Muscle of arm (tissue), 1 donor: ENCODE measurements at regions not wholly inside any gene's neighbourhood (a gene's known extent, or its start where the extent isn't known, plus 50 kb on each side); places are given as distances from the start of the nearest gene placed in this dataset.

Experiments used
- DNase-seq: peaks from one replicate; pipeline ENCODE4 v3.0.0-alpha.2; 2013

- no peak for DNase-seq
Observed at GRCh38 chr3:170732660-170733245, 137.2 kb downstream of the RPL22L1 start.

- no peak for DNase-seq
Observed at GRCh38 chr3:170731281-170731680, 138.7 kb downstream of the RPL22L1 start.

DNA sequence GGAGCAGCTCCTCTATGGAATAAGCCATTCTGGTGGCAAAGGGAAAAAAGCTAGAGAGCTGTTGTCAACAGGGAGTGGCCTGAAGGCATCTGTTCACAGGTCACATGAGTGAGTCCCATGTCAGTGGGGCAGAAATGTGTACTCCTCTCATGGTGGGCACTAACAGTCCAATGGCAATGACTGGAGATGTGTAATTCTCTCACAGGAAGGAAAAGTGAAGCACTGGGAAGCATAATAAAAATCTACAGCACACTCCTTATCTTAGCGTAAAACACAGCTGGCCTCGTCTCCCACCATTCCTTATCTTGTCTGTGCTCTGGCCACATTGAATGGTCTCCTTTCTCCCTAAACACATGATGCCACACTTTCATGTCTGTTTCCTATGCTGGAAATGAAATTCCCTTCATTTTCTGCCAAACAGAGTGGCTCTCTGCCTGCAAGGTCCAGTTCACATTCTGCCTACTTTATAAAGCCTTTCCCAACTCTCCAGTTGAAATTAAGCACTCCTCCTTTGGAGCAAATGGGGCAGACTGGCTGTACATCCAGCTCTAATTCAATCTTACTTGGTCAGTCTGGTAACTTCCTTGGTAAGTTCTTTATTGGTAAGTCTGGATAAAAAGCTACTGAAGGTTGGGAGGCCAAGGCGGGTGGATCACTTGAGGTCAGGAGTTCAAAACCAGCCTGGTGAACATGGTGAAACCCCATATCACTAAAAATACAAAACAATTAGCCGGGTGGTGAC is 139.8 kb downstream of the RPL22L1 start:
- no peak for DNase-seq

- DNase-seq: no peak
Observed at GRCh38 chr3:170728181-170728580, 141.8 kb downstream of the RPL22L1 start.

GRCh38 chr3:170727754-170728153 is 141.9 kb upstream of the SLC7A14 start:
- DNase-seq: no peak

DNA sequence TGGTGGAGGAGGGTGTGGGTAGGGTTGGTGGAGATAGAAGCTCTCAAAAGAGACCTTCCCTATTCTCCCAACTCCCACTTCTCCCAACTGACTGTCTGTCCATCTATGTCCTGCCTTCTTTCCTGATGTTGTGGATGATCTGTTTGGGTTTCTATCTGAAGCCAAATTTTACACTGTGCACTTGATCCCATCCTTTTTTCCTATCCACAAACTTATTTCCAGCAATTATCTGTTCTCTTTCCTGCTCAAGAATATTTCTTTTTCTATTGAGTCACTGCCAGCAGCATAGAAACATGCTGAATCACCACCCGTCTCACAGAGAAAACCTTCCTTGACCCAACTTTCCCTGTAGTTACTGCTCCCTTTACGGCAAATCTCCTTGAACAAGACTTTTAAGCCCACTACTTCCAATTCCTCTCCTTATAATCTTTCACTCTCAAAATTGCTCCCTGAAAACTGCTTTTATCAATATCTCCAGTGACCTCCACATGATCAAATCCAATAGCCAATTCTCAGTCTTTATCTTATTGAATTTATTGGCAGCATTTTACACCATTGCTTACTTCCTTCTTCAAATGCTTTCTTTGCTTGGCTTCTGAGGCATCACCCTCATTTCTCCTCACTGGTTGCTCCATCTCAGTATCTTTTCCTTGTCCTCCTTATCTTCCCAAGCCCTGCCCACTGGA is 141.2 kb upstream of the SLC7A14 start:
- no peak for DNase-seq

GRCh38 chr3:170725285-170725731 is 139.4 kb upstream of the SLC7A14 start:
- DNase-seq: no peak

GRCh38 chr3:170724599-170725280 is 138.9 kb upstream of the SLC7A14 start:
- no peak for DNase-seq

GRCh38 chr3:170723241-170723640 is 137.4 kb upstream of the SLC7A14 start:
- DNase-seq: no peak

DNA sequence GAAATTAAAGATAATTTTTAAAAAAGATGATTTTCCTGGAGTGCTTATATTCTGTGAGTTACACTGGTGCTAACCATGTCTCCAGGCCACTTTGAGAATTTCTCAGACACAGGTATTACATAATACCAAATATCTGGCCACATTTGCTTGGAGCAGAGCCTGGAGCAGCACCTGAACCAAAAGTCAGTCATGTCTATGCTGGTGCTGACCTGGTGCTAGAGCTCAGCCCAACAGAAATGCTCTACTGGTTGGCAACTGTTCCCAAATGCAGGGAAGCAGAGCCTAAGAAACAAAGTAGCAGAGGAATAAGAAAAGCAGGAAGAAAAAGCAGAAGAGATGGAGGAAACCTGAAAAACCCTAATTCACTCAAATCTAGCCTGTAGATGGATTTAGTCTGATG is 135.7 kb upstream of the SLC7A14 start:
- DNase-seq: no peak

DNA sequence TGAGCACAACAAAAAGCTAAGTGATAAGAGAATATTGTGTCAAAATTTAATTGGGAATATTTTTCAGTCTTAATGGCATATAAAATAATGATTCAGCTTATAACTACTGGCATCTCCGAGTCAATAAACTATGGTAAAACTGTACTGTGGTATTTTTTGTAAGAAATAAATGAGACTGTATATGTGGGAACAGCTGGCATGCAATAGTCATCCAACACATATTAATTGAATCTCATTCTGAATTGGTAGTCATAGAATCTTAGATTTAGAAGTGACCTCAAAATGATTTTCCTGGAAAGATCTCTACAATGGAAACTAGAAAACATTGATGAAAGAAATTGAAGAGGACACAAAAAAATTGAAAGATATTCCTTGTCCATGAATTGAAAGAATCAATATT is 133.4 kb upstream of the SLC7A14 start:
- no peak for DNase-seq

- DNase-seq: no peak
Observed at GRCh38 chr3:170718848-170719247, 133.0 kb upstream of the SLC7A14 start.

GRCh38 chr3:170717410-170718402 is 131.8 kb upstream of the SLC7A14 start:
- no peak for DNase-seq

- DNase-seq: no peak
Observed at GRCh38 chr3:170716172-170716805, 130.4 kb upstream of the SLC7A14 start.

- DNase-seq: no peak
Observed at GRCh38 chr3:170714562-170715535, 129.0 kb upstream of the SLC7A14 start.

DNA sequence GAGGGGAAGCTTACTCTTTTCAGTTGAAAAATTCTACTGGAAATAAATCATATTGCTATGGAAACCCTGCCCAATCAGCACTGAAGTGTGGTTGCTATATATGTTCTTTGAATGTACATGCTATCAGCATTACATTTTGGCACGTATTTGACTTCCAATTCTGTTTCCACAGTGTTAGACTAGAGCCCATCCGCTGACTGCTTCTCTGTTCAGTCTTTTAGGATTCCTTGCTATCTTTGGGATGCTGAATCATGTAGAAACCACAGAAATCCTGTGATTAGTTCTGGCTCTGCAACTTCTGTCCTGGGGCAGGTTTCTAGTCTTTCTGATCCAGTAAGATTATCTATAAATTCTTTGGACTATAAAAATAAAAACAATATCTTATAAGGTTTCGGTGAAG is 128.2 kb upstream of the SLC7A14 start:
- no peak for DNase-seq

GRCh38 chr3:170713653-170714052 is 127.8 kb upstream of the SLC7A14 start:
- DNase-seq: no peak

- DNase-seq: no peak
Observed at GRCh38 chr3:170712798-170713197, 126.9 kb upstream of the SLC7A14 start.

DNA sequence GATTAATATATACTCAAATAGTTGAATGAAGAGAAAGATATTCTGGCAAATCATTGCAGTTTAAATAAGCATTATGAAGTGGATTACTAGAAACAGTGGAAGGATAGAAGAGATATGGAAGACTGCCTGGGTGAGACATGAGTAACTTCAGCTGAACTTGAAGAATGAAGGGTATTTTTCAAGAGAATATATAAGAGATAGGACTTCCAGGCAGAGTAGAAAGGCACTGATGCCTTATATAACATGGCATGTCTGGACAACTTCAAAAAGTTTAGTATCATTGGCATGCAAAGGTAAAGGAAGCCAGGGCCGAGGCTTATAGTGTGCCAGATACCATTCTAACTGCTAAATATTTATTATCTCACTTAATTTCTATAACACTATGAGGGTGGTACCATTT is 126.5 kb upstream of the SLC7A14 start:
- DNase-seq: no peak

GRCh38 chr3:170711786-170712185 is 125.9 kb upstream of the SLC7A14 start:
- DNase-seq: no peak
